ENCODE measurements at regions not wholly inside any gene's neighbourhood (a gene's known extent, or its start where the extent isn't known, plus 50 kb on each side); places are given as distances from the start of the nearest gene placed in this dataset.

GRCh38 chr1:91591175-91591974 lies 90.7 kb downstream of the CDC7 start:
- Histone ChIP-seq H3K4me1 (ENCODE audit: insufficient read depth, low read length) (no peaks in the 10 kb centered on the region), H3K9ac (ENCODE audit: extremely low read depth, insufficient read length, low read length) (no peak overlapping the region), H2AK5ac (ENCODE audit: insufficient read length, low read length) (no peak overlapping the region), H2BK15ac (ENCODE audit: low read depth, low read length) (no peak overlapping the region), H3K9me3 (ENCODE audit: control insufficient read depth, low read depth, low read length) (no peaks in the 10 kb centered on the region), H3K79me1 (ENCODE audit: insufficient read depth, low read depth, low read length, poor library complexity, severe bottlenecking) (no peaks in the 10 kb centered on the region), H3K4me2 (ENCODE audit: insufficient read depth, insufficient read length, low read length) (no peak overlapping the region), H3K23ac (ENCODE audit: insufficient read length, low read depth, low read length) (no peak overlapping the region), H4K20me1 (ENCODE audit: control insufficient read depth, insufficient read depth, insufficient read length) (no peaks in the 10 kb centered on the region), H3K23me2 (ENCODE audit: insufficient read length, low read depth, low read length, poor library complexity, severe bottlenecking) (no peaks in the 10 kb centered on the region), H3K14ac (ENCODE audit: insufficient read depth, low read length) (no peak overlapping the region), H2AFZ (ENCODE audit: low read length) (no peak overlapping the region), H3K79me2 (ENCODE audit: insufficient read depth, low read length) (no peaks in the 10 kb centered on the region), H3K18ac (ENCODE audit: insufficient read length, low read depth, low read length) (no peak overlapping the region), H2BK20ac (ENCODE audit: low read depth, low read length, poor library complexity, severe bottlenecking) (no peak overlapping the region), H3K4ac (ENCODE audit: low read depth, low read length) (no peak overlapping the region), H3K27ac (ENCODE audit: insufficient read length, low read depth, low read length) (no peak overlapping the region), H2BK120ac (ENCODE audit: low read depth, low read length, poor library complexity, severe bottlenecking) (no peak overlapping the region), H3K27me3 (ENCODE audit: insufficient read depth, low read length) (no peaks in the 10 kb centered on the region), H2BK5ac (ENCODE audit: insufficient read length, low read length) (no peak overlapping the region), H3K56ac (ENCODE audit: insufficient read length, low read depth, low read length) (no peak overlapping the region), H4K91ac (ENCODE audit: insufficient read length, low read depth, low read length) (no peak overlapping the region), H4K5ac (ENCODE audit: insufficient read length, low read depth, low read length) (no peak overlapping the region), H2BK12ac (ENCODE audit: insufficient read length, low read depth, low read length) (no peak overlapping the region), H4K8ac (replicated peaks; ENCODE audit: insufficient read length, low read depth, low read length) (no peak overlapping the region), H3T11ph (ENCODE audit: low read length) (no peak overlapping the region)
- Mint-ChIP-seq H3K4me1 (peaks cover 22 to 31% of the 10 kb centered on the region in 2 experiments), H3K27ac (peak overlapping the region in 1 of 3 experiments; percentile 62; a peak in 1 of 7 replicates), H3K9me3 (no peaks in the 10 kb centered on the region), H3K27me3 (ENCODE audit: low read depth) (no peaks in the 10 kb centered on the region; the same call in 1 of the 2 replicates), H3K36me3 (ENCODE audit: insufficient read depth in 1 of 3, low read depth in 3 of 3) (no peaks in the 10 kb centered on the region; a peak in 1 of 7 replicates), H3K4me3 (no peak overlapping the region)
- no peak for DNase-seq
- TF ChIP-seq, protein P1, sequence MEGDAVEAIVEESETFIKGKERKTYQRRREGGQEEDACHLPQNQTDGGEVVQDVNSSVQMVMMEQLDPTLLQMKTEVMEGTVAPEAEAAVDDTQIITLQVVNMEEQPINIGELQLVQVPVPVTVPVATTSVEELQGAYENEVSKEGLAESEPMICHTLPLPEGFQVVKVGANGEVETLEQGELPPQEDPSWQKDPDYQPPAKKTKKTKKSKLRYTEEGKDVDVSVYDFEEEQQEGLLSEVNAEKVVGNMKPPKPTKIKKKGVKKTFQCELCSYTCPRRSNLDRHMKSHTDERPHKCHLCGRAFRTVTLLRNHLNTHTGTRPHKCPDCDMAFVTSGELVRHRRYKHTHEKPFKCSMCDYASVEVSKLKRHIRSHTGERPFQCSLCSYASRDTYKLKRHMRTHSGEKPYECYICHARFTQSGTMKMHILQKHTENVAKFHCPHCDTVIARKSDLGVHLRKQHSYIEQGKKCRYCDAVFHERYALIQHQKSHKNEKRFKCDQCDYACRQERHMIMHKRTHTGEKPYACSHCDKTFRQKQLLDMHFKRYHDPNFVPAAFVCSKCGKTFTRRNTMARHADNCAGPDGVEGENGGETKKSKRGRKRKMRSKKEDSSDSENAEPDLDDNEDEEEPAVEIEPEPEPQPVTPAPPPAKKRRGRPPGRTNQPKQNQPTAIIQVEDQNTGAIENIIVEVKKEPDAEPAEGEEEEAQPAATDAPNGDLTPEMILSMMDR (conservative IDR thresholded peaks at IDR 0.05): no peak
- WGBS (ENCODE audit: extremely low coverage, insufficient read length, low lambda C conversion rate): no CpG with 5 or more reads among the region's 13 CpGs

All from H9 (cell line).